Body of pancreas (tissue), 4 donors: ENCODE measurements at regions not wholly inside any gene's neighbourhood (a gene's known extent, or its start where the extent isn't known, plus 50 kb on each side); places are given as distances from the start of the nearest gene placed in this dataset.
"Not testable (repeated sequence)": the region's sequence is repeated elsewhere in the genome, so short reads cannot be mapped to it uniquely, and the experiment has no call there.

Experiments
- ATAC-seq: fragments of 150-250 bp; one replicate; pipeline ENCODE4 v1.9.1; 2016
- DNase-seq, 4 donors: peaks; one replicate each; pipeline ENCODE4 v3.0.0-alpha.2; 2019
- H3K27ac ChIP-seq, 4 donors: fragments of 200-600 bp; sonication (generic); 1 replicate in 3 of 4; 2 replicates in 1 of 4; pipeline versions ENCODE4 v1.5.1 to v1.6.1; 2016 to 2019; ENCODE audit warnings: mild to moderate bottlenecking in 1 of 4, mixed read lengths in 1 of 4, moderate library complexity in 1 of 4
- H3K27me3 ChIP-seq, 2 donors: fragments of 200-600 bp; sonication (generic); one replicate each; pipeline ENCODE4 v1.6.0; 2016; ENCODE audit warnings: mild to moderate bottlenecking in 1 of 2
- H3K36me3 ChIP-seq, 2 donors: fragments of 200-600 bp; sonication (generic); replicated peaks in 1 of 2; 2 replicates each; pipeline ENCODE4 v1.5.1; 2016; ENCODE audit warnings: low read depth in 2 of 2; ENCODE audit not compliant: insufficient read depth in 1 of 2
- H3K4me1 ChIP-seq: fragments of 200-600 bp; sonication (generic); one replicate; pipeline ENCODE4 v1.6.0; 2016
- H3K4me3 ChIP-seq, 2 donors: fragments of 200-600 bp; sonication (generic); 1 replicate in 1 of 2; 2 replicates in 1 of 2; pipeline ENCODE4 v1.5.1; 2016 to 2019
- H3K9me3 ChIP-seq, 3 donors: fragments of 200-600 bp; sonication (generic); 1 replicate in 2 of 3; 2 replicates in 1 of 3; pipeline ENCODE4 v1.5.1; 2016
- POLR2A ChIP-seq, 3 donors: fragments of 450-650 bp; IDR thresholded peaks; one replicate each; pipeline ENCODE4 v1.6.1; 2016; ENCODE audit warnings: antibody characterized with exemption in 3 of 3, mild to moderate bottlenecking in 2 of 3
- WGBS, 2 donors: methylation state at CpG; one replicate each; pipeline ENCODE4 v1.1.5; 2017; 5-methylcytosine and 5-hydroxymethylcytosine counted together
- intact Hi-C: fragments of 100-400 bp; cut with DNase I; formaldehyde crosslinking; loops from one replicate; pipeline ENCODE4 v1.15.1; 2023
- TF ChIP-seq, protein P1 (sequence below), 7 experiments: fragments of 450-650 bp in 4 of 7; fragments of 200-600 bp in 3 of 7; sonication (generic) in 3 of 7; IDR thresholded peaks; one replicate each; pipeline ENCODE4 v1.5.1; 2016 to 2019; ENCODE audit warnings: antibody characterized with exemption in 7 of 7

DNA sequence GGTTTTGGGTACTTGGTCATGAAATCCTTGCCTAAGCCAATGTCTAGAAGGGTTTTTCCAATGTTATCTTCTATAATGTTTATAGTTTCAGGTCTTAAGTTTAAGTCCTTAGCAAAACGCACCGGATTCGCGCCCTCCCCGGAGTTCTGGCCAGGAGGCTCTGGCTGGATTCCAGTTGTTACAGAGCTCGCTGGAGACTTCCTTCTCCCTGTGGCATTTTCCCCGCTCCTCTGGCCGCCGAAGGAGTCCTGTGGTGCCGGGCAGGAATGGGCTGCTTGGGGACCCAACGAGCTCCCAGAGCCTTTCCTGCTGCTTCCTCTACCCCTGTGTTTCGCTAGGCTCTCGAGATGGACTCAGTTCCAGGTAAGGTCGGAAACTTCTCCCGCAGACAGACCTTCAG lies 335.9 kb downstream of the AEBP2 start:
- H3K27me3 ChIP-seq: no peaks in the 10 kb centered on the region
- H3K4me1 ChIP-seq: no peaks in the 10 kb centered on the region
- no peak for ATAC-seq
- TF ChIP-seq, protein P1, sequence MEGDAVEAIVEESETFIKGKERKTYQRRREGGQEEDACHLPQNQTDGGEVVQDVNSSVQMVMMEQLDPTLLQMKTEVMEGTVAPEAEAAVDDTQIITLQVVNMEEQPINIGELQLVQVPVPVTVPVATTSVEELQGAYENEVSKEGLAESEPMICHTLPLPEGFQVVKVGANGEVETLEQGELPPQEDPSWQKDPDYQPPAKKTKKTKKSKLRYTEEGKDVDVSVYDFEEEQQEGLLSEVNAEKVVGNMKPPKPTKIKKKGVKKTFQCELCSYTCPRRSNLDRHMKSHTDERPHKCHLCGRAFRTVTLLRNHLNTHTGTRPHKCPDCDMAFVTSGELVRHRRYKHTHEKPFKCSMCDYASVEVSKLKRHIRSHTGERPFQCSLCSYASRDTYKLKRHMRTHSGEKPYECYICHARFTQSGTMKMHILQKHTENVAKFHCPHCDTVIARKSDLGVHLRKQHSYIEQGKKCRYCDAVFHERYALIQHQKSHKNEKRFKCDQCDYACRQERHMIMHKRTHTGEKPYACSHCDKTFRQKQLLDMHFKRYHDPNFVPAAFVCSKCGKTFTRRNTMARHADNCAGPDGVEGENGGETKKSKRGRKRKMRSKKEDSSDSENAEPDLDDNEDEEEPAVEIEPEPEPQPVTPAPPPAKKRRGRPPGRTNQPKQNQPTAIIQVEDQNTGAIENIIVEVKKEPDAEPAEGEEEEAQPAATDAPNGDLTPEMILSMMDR (IDR thresholded peaks at IDR 0.05): no peak
- TF ChIP-seq POLR2A (IDR thresholded peaks at IDR 0.05): no peak
- WGBS, 2 donors: 90 to 94% methylated on average over 15 of the region's 15 CpGs
- H3K4me3 ChIP-seq: no peak overlapping the region
- no peak overlapping the region for H3K27ac ChIP-seq
- H3K9me3 ChIP-seq: no peaks in the 10 kb centered on the region
- DNase-seq: no peak
- intact Hi-C loops: no loop called here
- H3K36me3 ChIP-seq: no peaks in the 10 kb centered on the region

DNA sequence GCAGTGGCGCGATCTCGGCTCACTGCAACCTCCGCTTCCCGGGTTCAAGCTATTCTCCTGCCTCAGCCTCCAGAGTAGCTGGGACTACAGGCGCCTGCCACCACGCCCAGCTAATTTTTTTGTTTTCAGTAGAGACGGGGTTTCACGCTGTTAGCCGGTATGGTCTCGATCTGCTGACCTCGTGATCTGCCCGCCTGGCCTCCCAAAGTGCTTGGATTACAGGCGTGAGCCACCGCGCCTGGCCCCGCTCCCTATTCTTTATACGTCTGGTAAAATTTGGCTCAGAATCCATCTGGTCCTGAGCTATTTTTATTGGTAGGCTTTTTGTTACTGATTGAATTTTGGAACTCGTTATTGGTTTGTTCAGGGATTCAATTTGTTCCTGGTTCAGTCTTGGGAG lies 336.7 kb downstream of the AEBP2 start:
- H3K27me3 ChIP-seq, ATAC-seq, H3K4me1 ChIP-seq, intact Hi-C loops, H3K27ac ChIP-seq, H3K9me3 ChIP-seq, DNase-seq, H3K4me3 ChIP-seq, H3K36me3 ChIP-seq: not testable (repeated sequence)
- WGBS, 2 donors: 96 to 97% methylated on average over 19 of the region's 19 CpGs

DNA sequence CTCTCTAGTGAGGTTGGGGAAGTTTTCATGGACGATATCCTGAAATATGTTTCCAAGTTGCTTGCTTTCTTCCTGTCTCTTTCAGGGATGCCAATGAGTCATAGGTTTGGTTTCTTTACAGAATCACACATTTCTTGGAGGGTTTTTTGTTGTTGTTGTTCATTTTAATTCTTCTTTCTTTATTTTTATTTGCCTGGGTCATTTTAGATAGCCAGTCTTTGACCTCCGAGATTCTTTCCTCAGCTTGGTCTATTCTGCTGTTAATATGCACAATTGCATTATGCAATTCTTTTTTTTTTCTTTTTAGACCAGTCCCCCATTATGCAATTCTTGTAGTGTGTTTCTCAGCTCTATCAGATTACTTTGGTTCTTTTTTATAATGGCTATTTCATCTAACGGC lies 338.9 kb downstream of the AEBP2 start:
- 79 to 82% methylated on average over 3 of the region's 3 CpGs for WGBS, 2 donors
- ATAC-seq: no peak
- no peaks in the 10 kb centered on the region for H3K27me3 ChIP-seq

DNA sequence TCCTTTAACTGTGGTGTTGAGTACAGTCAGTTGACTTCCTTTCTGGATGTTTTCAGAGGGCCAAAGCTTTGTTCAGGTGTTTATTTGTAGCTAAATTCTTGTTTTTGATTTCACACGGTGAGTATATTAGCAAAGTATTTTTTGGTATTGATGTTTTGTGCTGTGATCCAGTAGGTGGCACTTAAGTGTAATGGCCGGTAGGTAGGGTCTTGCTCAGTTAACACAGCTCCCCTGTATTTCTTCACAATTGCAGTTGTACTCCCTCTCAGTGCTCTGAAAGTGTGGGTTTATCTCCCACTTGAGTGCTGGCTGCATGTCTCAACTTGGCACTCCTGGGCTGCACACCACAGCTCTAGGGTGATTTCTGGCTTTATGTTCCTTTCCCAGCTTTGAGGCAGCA lies 339.5 kb downstream of the AEBP2 start:
- Histone ChIP-seq H3K9me3 (no peaks in the 10 kb centered on the region), H3K27ac (no peak overlapping the region), H3K4me3 (no peak overlapping the region), H3K27me3 (no peaks in the 10 kb centered on the region), H3K36me3 (no peaks in the 10 kb centered on the region), H3K4me1 (no peaks in the 10 kb centered on the region)
- 61 to 83% methylated on average over 2 of the region's 2 CpGs for WGBS, 2 donors
- no peak for ATAC-seq
- no peak for DNase-seq
- intact Hi-C loops: no loop called here
- no peak for TF ChIP-seq POLR2A (IDR thresholded peaks at IDR 0.05)
- TF ChIP-seq, protein P1 (IDR thresholded peaks at IDR 0.05): no peak

More for the DNA sequence above, 338.9 kb downstream of the AEBP2 start:
- TF ChIP-seq POLR2A (IDR thresholded peaks at IDR 0.05): no peak
- TF ChIP-seq, protein P1 (IDR thresholded peaks at IDR 0.05): no peak
- Histone ChIP-seq H3K36me3 (no peaks in the 10 kb centered on the region), H3K27ac (no peak overlapping the region), H3K4me1 (no peaks in the 10 kb centered on the region), H3K9me3 (no peaks in the 10 kb centered on the region), H3K4me3 (no peak overlapping the region)
- intact Hi-C loops: no loop called here
- no peak for DNase-seq

DNA sequence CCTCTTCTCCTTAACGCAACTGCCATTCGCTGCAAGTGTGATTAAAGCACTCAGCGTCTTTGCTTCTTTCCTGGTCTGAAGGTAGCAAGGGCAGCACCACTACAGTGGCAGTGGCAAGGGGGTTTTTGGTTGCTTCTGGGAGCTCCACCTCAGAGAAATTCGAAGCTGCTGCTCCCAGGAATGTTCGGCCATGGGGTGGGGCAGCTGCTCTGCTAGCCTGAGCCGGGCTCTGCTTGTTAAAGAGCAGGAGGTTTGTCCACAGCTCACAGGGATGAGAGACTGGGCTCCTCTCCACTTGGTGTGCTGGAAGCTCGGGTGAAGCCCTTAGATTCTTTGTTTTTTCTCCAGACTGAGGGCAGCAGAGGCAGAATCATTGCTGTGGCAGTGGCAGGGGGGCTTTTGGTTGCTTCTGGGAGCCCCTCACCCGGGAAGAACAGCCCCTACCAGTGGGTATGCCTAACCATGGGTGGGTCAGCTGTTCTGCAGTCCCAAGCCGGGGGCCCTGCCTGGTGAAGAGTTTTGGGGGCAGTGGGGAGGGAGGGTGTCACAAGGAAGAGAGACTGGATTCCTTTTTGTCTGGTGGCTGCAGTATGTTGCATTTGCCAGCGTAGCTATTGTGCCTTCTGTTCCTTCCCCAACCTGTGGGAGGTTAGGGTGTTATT lies 340.2 kb downstream of the AEBP2 start:
- Histone ChIP-seq H3K4me1 (no peaks in the 10 kb centered on the region), H3K27me3 (no peaks in the 10 kb centered on the region), H3K36me3 (no peaks in the 10 kb centered on the region), H3K27ac (no peak overlapping the region), H3K4me3 (no peak overlapping the region), H3K9me3 (no peaks in the 10 kb centered on the region)
- no peak for DNase-seq
- intact Hi-C loops: no loop called here
- no peak for ATAC-seq
- WGBS, 2 donors: 61 to 80% methylated on average over 1 to 10 of the region's 10 CpGs
- TF ChIP-seq, protein P1 (IDR thresholded peaks at IDR 0.05): no peak
- no peak for TF ChIP-seq POLR2A (IDR thresholded peaks at IDR 0.05)
